ENCODE measurements at regions not wholly inside any gene's neighbourhood (a gene's known extent, or its start where the extent isn't known, plus 50 kb on each side); places are given as distances from the start of the nearest gene placed in this dataset.

DNA sequence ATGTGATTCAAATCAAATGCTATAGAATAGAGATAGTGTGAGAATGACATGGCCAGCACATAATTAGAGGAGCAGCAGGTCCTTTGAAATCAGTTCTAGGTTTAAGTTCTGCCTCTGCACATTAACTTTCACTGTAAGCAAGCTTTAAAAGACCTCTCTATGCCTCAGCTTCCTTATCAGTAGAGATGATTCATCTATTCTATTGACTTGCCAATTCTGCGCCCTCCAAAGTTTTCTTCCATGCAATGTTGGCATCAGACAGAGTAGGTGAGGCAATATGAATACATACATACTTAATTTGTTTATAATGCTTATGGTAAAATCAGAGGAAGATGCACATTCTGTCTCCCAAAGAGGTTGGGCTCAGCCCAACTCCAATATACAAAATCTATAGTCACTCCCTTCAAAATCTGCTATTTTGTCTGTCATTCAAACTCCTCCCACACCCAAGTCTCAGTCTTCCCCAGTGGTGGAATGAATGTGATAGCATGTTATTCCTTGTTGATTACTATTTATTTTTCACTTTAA lies 525.5 kb downstream of the RFC3 start:
- DNase-seq: no peak

DNA sequence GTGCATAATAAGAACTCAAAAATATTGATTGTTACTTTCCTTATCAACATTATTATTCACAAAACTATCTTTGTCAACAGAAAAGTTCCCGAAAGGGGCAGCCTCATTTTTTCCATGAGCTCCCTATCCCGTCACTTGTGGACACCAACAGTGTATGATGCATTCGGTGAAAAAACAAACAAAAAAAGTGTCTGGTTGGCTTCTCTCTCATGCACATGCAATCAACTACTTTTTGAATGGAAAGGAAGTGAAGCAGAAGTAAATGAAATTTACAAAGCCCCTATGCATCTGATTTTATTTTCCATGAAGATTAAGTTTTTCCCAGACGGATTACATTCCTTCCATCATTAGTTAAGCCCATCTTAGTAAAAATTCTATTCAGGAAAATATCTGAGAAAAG lies 526.9 kb downstream of the RFC3 start:
- no peak for DNase-seq

GRCh38 chr13:34345258-34345965 lies 527.5 kb downstream of the RFC3 start:
- DNase-seq: no peak

DNA sequence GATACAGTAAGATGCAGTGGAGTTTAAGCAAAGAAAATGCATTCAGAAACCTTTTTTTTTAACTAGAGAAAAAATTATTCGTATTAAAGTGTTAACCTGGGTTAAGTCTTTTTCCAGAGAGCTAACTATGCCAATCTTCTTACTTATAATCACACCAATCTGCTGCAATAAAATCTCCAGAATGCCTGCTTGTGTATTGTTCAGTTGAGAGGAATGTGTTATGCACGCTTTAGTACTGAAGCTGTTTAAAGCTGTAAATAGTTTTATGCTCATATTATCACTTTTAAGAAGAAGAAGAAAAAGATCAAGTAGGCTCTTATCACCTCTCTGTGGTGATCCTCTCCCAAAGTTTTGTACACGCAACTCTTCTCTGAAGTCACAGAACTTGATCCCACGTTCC lies 528.7 kb downstream of the RFC3 start:
- no peak for DNase-seq

DNA sequence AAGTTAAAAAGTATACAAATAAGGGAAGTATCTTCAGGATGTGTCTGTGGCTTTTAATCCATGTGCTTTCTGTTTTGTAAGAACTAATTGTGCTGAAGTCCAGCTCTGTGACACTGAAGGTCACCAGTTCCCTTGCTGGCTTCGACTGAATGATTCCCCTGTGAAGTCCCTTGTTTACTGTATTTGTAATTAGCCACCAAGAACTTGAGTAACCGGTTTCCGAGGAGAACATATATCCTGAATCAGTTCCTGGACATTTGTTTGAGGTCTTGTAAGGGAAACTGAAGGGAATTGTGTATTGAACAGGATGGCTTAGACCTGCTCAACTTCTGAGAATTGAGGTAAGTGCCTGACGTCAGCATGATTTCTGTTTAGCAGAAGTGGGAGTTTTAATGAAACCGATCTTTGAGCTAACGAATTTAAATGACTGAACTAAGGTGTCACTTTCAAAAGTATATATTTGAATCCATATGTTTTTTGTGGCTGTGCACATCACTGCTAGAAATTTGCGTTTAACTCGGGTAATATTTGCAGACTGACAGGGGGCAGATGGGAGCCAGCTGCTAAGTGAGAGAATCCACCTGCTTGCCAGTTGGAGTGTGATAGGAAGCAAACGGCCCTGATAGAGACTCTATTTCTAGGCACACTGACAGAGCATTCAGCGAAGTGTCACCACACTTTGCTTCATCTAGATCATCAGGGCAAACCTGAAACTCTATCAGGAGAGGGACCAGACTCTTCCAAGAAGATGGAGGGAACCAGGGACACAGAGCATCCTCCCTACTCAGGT lies 530.0 kb downstream of the RFC3 start:
- DNase-seq: no peak

DNA sequence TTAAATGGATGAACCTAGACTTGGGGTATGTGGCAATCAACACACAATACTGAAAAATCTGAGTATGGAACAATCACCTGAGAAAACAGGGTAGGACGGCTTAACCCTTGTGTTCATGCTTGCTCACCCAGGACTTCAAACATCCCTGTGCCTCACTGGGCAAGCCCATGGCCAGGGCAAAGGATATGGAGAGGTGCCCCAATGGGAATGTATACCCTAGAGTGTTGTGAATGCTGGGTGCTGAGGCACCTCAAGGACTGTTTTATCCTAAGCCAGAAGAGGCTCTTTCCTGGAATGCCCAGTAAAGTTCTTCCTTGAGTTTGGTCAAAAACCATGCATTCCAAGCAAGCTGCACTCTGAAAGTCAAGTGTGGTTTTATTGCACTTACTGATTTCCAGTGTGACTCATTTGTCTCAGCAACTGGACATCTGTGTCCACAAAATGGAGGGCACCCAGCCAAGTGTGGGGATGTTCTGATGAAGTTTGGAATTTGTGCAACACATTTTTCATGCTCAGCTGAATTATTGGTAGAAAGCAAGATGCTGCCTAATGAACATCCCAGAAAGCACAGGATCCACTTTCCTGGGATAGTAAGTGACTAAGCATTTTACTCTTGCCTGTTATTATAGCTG lies 531.3 kb downstream of the RFC3 start:
- peak; percentile 85 for DNase-seq

DNA sequence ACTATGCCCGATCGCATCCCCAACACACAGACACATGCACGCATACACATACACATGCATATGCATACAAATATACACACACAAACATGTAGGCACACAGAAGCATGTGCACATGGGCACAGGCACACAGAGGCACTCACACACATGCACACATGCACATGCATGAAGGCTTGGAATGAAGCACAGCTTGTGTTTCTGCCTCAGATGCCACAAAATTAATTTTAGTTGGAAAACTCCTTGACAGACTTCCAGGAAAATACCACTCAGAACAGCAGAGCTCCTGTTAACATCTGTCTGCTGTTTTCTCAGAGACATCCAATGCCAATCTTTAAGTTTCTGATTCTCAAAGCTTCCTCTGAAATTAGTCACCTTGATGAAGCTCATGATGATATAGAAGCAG lies 532.7 kb downstream of the RFC3 start:
- no peak for DNase-seq

GRCh38 chr13:34351134-34351533 lies 533.2 kb downstream of the RFC3 start:
- DNase-seq: no peak

GRCh38 chr13:34352958-34353357 lies 535.0 kb downstream of the RFC3 start:
- no peak for DNase-seq

- no peak for DNase-seq
Observed at GRCh38 chr13:34356686-34357434, 538.9 kb downstream of the RFC3 start.

GRCh38 chr13:34357435-34358232 lies 539.7 kb downstream of the RFC3 start:
- DNase-seq: no peak

GRCh38 chr13:34358811-34359513 lies 541.0 kb downstream of the RFC3 start:
- DNase-seq: no peak

DNA sequence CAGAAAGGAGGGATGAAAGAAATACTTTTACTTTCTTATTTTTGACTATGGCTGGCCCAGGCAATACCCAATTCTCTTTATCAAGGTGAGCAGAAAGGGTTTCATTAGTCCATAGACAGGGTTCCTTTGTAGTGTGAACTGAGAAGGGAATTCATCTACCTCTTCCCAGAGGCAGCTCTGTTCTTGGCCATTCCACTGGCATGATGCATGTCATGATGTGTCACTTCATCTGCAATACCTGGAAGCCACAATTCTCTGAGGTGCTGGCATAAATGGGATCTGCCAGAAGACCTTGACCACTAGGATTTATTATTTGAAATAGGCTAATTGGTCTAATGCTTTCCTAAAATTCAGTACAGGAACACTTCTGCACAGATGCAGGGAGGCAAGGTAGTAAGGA lies 542.8 kb downstream of the RFC3 start:
- DNase-seq: no peak

DNA sequence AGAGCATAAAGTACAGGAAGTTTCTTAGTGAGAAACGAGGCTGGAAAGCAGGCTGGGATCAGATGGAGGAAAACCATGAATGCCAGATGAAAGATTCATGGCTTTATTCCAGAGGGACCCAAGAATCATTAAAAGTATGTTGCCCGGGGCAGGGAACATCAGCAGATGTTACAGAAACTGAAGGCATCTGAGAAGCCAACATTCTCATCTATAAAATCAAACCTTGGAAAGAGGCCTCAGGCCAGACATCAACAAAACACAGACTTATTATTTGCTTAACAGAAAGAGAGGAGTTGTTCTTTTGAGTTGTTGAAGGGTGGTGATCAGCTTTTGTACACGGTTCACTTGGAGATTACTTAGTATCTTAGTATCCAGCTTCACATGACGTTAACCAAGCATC lies 543.6 kb downstream of the RFC3 start:
- DNase-seq: no peak

- DNase-seq: no peak
Observed at GRCh38 chr13:34363266-34363665, 545.3 kb downstream of the RFC3 start.

GRCh38 chr13:34364633-34365032 lies 546.7 kb downstream of the RFC3 start:
- DNase-seq: no peak

DNA sequence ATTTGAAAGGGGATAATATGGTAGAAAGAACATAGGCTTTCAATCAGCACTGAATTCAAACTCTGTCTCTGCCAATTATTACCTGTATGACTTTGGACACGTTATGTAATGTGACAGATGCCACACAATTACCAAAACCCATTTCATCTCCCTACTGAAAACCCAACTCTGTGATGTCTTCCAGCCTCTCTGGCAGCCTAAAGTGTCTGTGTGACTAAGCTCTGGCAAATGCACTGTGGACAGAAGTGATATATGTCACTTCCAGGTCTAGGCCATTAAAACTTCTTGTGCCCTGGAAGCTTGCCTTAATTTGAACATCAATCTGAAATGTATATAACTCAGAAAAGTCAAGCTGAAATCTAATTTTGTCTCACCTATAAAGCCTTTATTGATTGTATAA lies 552.0 kb downstream of the RFC3 start:
- no peak for DNase-seq

DNA sequence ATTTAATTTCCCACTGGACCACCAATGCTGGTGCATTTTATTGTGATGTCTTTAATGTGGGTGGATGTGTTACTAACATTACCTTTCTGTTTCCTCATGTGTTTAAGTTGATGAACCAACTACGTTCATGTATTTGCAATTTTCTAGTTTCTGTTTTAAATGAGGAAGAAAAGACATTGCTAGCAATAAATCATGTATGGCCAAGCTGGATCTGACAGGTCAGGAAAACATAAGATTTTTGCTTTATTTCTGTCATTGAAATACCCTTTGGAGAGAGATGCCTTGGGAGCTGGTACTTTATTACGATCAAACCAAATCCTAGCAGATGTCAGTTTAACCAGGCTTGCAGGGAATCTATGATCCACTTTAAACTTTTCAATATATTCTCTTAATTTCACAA lies 553.2 kb downstream of the RFC3 start:
- no peak for DNase-seq

- DNase-seq: no peak
Observed at GRCh38 chr13:34371645-34372395, 553.9 kb downstream of the RFC3 start.

DNA sequence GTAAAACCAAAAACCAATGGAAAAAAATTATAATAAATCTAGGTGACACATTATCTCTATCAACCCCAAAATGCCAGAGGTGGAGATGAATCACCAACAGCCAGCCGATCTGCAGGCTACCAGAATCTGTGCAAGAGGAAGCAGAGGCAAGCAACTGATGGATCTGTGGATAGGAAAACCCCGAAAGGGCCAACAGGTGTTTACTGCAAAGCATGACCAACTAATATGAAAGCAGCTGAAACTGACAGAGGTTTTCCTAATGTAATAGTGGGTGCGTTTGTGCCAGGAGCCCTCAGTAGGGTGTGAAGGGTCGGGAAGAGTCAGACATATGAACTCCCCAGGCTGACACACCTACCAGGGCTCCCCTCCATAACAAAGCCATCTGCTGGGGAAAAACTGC lies 554.6 kb downstream of the RFC3 start:
- DNase-seq: no peak

DNA sequence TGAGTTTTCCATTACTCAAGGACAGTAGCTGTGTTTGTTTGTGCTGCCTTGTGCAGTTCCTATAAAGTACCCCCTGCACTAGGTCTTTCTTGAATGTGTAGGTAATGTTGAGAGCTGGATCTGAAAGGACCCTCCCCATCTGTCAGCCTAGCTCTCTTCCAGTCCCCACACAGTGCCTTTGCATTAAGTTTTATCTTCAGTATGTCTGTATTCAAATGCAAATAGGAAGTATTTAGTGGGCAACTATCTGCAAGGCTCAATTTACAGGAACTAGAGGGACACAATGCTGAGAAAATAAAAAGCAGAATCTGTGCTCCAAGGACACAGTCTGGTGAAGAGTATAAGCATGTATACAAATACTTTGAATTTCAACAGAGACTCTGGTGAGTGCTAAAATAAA lies 558.5 kb downstream of the RFC3 start:
- DNase-seq: no peak

All from right hindlimb (tissue), 1 donor.